Dendritic cell treated with granulocyte-macrophage colony-stimulating factor and Interleukin-4, amounts not matched to agents 40 ng/mL and 50 ng/mL, for 4 days (primary cell): ENCODE measurements at regions not wholly inside any gene's neighbourhood (a gene's known extent, or its start where the extent isn't known, plus 50 kb on each side); places are given as distances from the start of the nearest gene placed in this dataset.
"Not testable (repeated sequence)": the region's sequence is repeated elsewhere in the genome, so short reads cannot be mapped to it uniquely, and the experiment has no call there.

Source experiments
- H3K27ac Mint-ChIP-seq: one replicate; pipeline ENCODE4 v1.8.0; 2022; ENCODE audit warnings: mild to moderate bottlenecking, mixed read lengths
- H3K27me3 Mint-ChIP-seq: one replicate; pipeline ENCODE4 v1.8.0; 2022; ENCODE audit warnings: mild to moderate bottlenecking, mixed read lengths
- H3K36me3 Mint-ChIP-seq: one replicate; pipeline ENCODE4 v1.8.0; 2022; ENCODE audit warnings: low read depth, mixed read lengths
- H3K4me1 Mint-ChIP-seq: one replicate; pipeline ENCODE4 v1.8.0; 2022; ENCODE audit warnings: low read depth, mixed read lengths
- H3K4me3 Mint-ChIP-seq: one replicate; pipeline ENCODE4 v1.8.0; 2022; ENCODE audit warnings: mild to moderate bottlenecking, moderate library complexity, mixed read lengths
- H3K9me3 Mint-ChIP-seq: one replicate; pipeline ENCODE4 v1.8.0; 2022; ENCODE audit warnings: mixed read lengths
- intact Hi-C: fragments of 100-400 bp; cut with micrococcal nuclease; formaldehyde crosslinking; loops from one replicate; pipeline ENCODE4 v1.15.0; 2022

- no peaks in the 10 kb centered on the region for H3K36me3 Mint-ChIP-seq
- no peak overlapping the region for H3K4me3 Mint-ChIP-seq
- no peaks in the 10 kb centered on the region for H3K9me3 Mint-ChIP-seq
- intact Hi-C loops = no loop called here
- H3K27me3 Mint-ChIP-seq = no peaks in the 10 kb centered on the region
- H3K4me1 Mint-ChIP-seq = no peaks in the 10 kb centered on the region
- no peak overlapping the region for H3K27ac Mint-ChIP-seq
Observed at GRCh38 chr1:182242641-182243040, 148.9 kb downstream of the GLUL start.

DNA sequence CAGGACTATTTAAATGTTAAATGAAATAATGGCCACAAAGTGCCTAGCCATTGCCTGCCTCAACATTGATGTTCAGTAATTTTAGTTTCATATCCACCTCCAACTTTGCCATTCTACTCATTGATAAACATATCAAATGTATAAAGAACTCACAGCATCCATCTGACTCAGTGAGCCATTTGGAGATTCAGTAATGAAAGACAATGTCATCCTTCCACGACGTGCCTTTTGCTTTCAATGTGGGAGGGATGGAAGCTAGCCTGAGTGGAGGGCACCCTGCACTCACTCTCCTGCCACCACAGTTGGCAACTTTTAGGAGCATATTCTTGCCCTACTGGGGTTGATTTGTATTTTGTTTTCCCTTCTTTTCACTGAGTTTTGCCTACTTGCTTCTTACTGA is 151.5 kb downstream of the GLUL start:
- intact Hi-C loops = no loop called here

GRCh38 chr1:182238421-182238820 is 153.2 kb downstream of the GLUL start:
- Mint-ChIP-seq H3K36me3 (no peaks in the 10 kb centered on the region), H3K9me3 (no peaks in the 10 kb centered on the region), H3K4me1 (no peaks in the 10 kb centered on the region), H3K4me3 (no peak overlapping the region), H3K27ac (no peak overlapping the region), H3K27me3 (no peaks in the 10 kb centered on the region)
- intact Hi-C loops = no loop called here

More for the DNA sequence above, 151.5 kb downstream of the GLUL start:
- H3K36me3 Mint-ChIP-seq = no peaks in the 10 kb centered on the region
- no peaks in the 10 kb centered on the region for H3K9me3 Mint-ChIP-seq
- H3K27me3 Mint-ChIP-seq = no peaks in the 10 kb centered on the region
- no peak overlapping the region for H3K27ac Mint-ChIP-seq
- no peak overlapping the region for H3K4me3 Mint-ChIP-seq
- no peaks in the 10 kb centered on the region for H3K4me1 Mint-ChIP-seq

- no peaks in the 10 kb centered on the region for H3K9me3 Mint-ChIP-seq
- no peaks in the 10 kb centered on the region for H3K4me1 Mint-ChIP-seq
- no peaks in the 10 kb centered on the region for H3K27me3 Mint-ChIP-seq
- H3K27ac Mint-ChIP-seq = no peak overlapping the region
- H3K4me3 Mint-ChIP-seq = no peak overlapping the region
- intact Hi-C loops = no loop called here
- H3K36me3 Mint-ChIP-seq = no peaks in the 10 kb centered on the region
Observed at GRCh38 chr1:182237329-182237728, 154.3 kb downstream of the GLUL start.

DNA sequence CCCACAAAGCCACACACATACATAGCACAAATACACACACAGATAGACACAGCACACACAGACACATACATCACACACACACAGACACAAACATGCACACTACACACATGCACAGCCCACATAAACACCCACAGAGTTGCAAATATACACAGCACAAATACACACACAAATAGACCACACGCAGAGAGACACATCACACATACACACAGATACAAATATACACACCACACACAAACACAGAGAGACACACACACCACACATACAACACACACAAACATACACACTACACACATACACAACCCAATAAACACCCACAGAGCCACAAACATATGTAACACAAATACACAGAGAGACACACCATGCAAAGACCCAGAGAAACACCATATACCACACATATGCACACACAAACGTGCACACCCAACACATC is 154.9 kb downstream of the GLUL start:
- Mint-ChIP-seq H3K36me3 (no peaks in the 10 kb centered on the region), H3K4me3 (no peak overlapping the region), H3K9me3 (no peaks in the 10 kb centered on the region), H3K27me3 (no peaks in the 10 kb centered on the region), H3K27ac (no peak overlapping the region), H3K4me1 (no peaks in the 10 kb centered on the region)
- intact Hi-C loops = no loop called here

DNA sequence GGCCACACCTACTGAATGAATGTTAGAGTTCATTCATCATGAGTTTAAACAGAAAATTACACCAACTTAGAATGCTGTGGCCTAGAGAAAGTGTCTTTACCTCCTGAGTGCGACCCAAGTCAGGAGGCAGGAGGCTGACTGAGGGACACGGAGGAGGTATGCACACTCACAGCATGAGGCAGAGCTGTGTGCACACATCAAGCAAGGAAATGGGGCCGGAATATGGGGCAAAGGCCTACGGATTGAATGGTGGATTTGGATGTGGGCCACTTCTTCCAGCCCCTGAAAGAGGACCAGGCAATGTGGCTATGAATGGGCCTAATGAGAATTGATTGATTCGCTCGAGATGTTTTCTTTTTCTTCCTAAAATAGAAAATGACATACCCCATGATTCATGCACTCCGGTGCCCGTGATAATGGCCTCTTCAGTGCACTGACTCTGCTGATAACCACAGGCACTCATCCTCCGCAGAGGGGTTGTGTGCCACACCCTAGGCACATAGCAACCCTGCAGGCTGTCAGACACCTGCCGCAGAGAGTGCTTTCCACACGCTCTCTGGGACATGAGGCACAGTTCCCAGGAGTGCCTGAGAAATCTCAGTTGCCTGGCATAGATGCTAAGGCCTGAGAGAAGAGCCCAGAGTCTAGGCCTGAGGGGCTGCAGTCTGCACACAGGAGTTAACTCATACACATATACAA is 155.5 kb downstream of the GLUL start:
- Mint-ChIP-seq H3K9me3 (no peaks in the 10 kb centered on the region), H3K36me3 (no peaks in the 10 kb centered on the region), H3K4me3 (no peak overlapping the region), H3K4me1 (no peaks in the 10 kb centered on the region), H3K27me3 (no peaks in the 10 kb centered on the region), H3K27ac (no peak overlapping the region)
- intact Hi-C loops = no loop called here

DNA sequence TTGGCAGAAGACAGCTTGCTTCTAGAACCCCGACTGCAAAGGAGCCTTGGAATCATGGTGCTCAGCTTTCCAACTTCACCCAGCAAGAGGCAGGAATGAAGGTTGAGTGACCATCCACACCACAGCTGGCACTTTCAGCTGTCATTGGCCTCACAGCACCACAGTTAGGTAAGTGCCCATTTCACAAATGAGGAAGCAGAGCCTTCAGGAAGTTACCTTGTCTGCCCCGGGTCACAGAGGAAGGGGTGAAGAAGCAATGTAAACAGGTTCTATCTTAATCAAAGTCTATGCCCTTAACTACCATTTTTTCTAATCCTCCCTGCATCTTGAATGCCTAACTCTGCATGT is 156.0 kb downstream of the GLUL start:
- intact Hi-C loops = no loop called here
- no peaks in the 10 kb centered on the region for H3K4me1 Mint-ChIP-seq

GRCh38 chr1:182229921-182230491 is 161.6 kb downstream of the GLUL start:
- Mint-ChIP-seq H3K9me3 (no peaks in the 10 kb centered on the region), H3K4me3 (no peak overlapping the region), H3K4me1 (no peaks in the 10 kb centered on the region), H3K27me3 (no peaks in the 10 kb centered on the region), H3K36me3 (no peaks in the 10 kb centered on the region), H3K27ac (no peak overlapping the region)
- intact Hi-C loops = no loop called here

More for the DNA sequence above, 156.0 kb downstream of the GLUL start:
- H3K27ac Mint-ChIP-seq = no peak overlapping the region
- H3K36me3 Mint-ChIP-seq = no peaks in the 10 kb centered on the region
- H3K4me3 Mint-ChIP-seq = no peak overlapping the region
- H3K27me3 Mint-ChIP-seq = no peaks in the 10 kb centered on the region
- H3K9me3 Mint-ChIP-seq = no peaks in the 10 kb centered on the region

DNA sequence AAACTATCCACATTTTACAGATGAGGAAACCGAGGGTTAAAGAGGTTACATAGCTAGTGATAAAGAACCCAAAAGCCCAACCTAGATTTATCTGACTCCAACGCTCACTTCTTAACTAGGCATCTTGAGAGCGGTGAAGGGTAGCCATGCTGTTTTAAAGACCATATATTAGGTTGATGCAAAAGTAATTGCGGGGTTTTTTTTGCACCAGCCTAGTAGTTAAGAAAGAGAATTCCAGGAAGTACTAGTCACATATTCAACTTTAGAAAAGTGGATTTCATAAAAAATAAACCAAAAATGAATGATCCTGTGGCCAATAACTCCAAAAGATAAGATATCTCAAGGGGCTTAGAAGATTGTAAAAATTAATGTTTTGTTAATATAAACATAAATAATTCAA is 162.1 kb downstream of the GLUL start:
- Mint-ChIP-seq H3K4me3 (no peak overlapping the region), H3K9me3 (no peaks in the 10 kb centered on the region), H3K27ac (no peak overlapping the region), H3K27me3 (no peaks in the 10 kb centered on the region), H3K36me3 (no peaks in the 10 kb centered on the region), H3K4me1 (no peaks in the 10 kb centered on the region)
- intact Hi-C loops = no loop called here

- Mint-ChIP-seq H3K4me1 (no peaks in the 10 kb centered on the region), H3K27ac (peak overlapping the region; percentile 30)
Observed at GRCh38 chr1:182227864-182228547, 163.6 kb downstream of the GLUL start.

GRCh38 chr1:182226618-182227017 is 165.0 kb downstream of the GLUL start:
- intact Hi-C loops = no loop called here
- Mint-ChIP-seq H3K36me3 (no peaks in the 10 kb centered on the region), H3K4me1 (no peaks in the 10 kb centered on the region)

More at GRCh38 chr1:182227864-182228547, 163.6 kb downstream of the GLUL start:
- H3K4me3 Mint-ChIP-seq = no peak overlapping the region
- intact Hi-C loops = no loop called here
- no peaks in the 10 kb centered on the region for H3K36me3 Mint-ChIP-seq
- H3K27me3 Mint-ChIP-seq = no peaks in the 10 kb centered on the region
- H3K9me3 Mint-ChIP-seq = no peaks in the 10 kb centered on the region

DNA sequence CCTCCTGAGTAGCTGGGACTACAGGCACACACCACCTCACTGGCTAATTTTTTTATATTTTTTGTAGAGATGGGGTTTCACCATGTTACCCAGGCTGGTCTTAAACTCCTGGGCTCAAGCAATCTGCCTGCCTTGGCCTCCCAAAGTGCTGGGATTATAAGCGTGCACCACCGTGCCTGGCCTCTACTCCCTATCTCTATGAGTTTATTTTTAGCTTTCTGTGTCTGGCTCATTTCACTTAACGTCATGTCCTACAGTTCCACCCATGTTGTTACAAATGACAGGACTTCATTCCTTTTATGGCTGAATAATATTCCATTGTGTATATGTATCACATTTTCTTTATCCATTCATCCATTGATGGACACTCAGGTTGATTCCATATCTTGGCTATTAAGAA is 164.2 kb upstream of the ZNF648 start:
- H3K4me1 Mint-ChIP-seq, H3K27ac Mint-ChIP-seq, H3K27me3 Mint-ChIP-seq, H3K36me3 Mint-ChIP-seq, intact Hi-C loops, H3K4me3 Mint-ChIP-seq: not testable (repeated sequence)
- H3K9me3 Mint-ChIP-seq = peaks cover 17% of the 10 kb centered on the region

More at GRCh38 chr1:182226618-182227017, 165.0 kb downstream of the GLUL start:
- Mint-ChIP-seq H3K27ac (no peak overlapping the region), H3K27me3 (peaks cover 2% of the 10 kb centered on the region), H3K9me3 (peaks cover 13% of the 10 kb centered on the region), H3K4me3 (no peak overlapping the region)

DNA sequence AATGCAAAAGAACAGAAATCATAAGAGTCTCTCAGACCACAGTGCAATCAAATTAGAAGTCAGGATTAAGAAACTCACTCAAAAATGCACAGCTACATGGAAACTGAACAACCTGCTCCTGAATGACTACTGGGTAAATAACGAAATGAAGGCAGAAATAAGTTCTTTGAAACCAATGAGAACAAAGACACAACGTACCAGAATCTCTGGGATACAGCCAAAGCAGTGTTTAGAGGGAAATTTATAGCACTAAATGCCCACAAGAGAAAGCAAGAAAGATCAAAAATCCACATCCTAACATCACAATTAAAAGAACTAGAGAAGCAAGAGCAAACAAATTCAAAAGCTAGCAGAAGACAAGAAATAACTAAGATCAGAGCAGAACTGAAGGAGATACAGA is 160.5 kb upstream of the ZNF648 start:
- H3K4me3 Mint-ChIP-seq, H3K27me3 Mint-ChIP-seq, H3K36me3 Mint-ChIP-seq, intact Hi-C loops, H3K4me1 Mint-ChIP-seq, H3K27ac Mint-ChIP-seq: not testable (repeated sequence)
- peaks cover 29% of the 10 kb centered on the region for H3K9me3 Mint-ChIP-seq

DNA sequence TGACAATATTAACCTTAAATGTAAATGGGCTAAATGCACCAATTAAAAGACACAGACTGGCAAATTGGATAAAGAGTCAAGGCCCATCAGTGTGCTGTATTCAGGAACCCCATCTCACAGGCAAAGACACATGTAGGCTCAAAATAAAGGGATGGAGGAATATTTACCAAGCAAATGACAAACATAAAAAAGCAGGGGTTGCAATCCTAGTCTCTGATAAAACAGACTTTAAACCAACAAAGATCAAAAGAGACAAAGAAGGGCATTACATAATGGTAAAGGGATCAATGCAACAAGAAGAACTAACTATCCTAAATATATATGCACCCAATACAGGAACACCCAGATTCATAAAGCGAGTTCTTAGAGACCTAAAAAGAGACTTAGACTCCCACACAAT is 159.9 kb upstream of the ZNF648 start:
- H3K9me3 Mint-ChIP-seq = peaks cover 29% of the 10 kb centered on the region
- intact Hi-C loops, H3K27ac Mint-ChIP-seq, H3K4me3 Mint-ChIP-seq, H3K36me3 Mint-ChIP-seq, H3K4me1 Mint-ChIP-seq, H3K27me3 Mint-ChIP-seq: not testable (repeated sequence)
